H1 (cell line): ENCODE measurements at regions not wholly inside any gene's neighbourhood (a gene's known extent, or its start where the extent isn't known, plus 50 kb on each side); places are given as distances from the start of the nearest gene placed in this dataset.

Source experiments
- E2F6 ChIP-seq: IDR thresholded peaks from 2 replicates; pipeline ENCODE4 v1.6.1; 2012; ENCODE audit warnings: inconsistent platforms
- MAFK ChIP-seq: IDR thresholded peaks from 2 replicates; pipeline ENCODE4 v1.6.1; 2012; ENCODE audit warnings: low read depth, mild to moderate bottlenecking, improper control_type of control experiment, low read length
- SP1 ChIP-seq: IDR thresholded peaks from 2 replicates; pipeline ENCODE4 v1.6.1; 2011; ENCODE audit warnings: low read depth, low read length
- USF2 ChIP-seq: IDR thresholded peaks from 2 replicates; pipeline ENCODE4 v1.6.1; 2011; ENCODE audit warnings: low read length, improper control_type of control experiment

GRCh38 chr4:85125688-85126087 lies 159.2 kb upstream of the WDFY3 start (continued):
- TF ChIP-seq E2F6 (no peak), USF2 (no peak), SP1 (no peak), MAFK (no peak)
- TF ChIP-seq, all 59 proteins: peak for 0
